ENCODE measurements at regions not wholly inside any gene's neighbourhood (a gene's known extent, or its start where the extent isn't known, plus 50 kb on each side); places are given as distances from the start of the nearest gene placed in this dataset.
"Not testable (repeated sequence)": the region's sequence is repeated elsewhere in the genome, so short reads cannot be mapped to it uniquely, and the experiment has no call there.

GRCh38 chr2:124967325-124967724 is 942.2 kb downstream of the CNTNAP5 start:
- DNase-seq, result no peak

DNA sequence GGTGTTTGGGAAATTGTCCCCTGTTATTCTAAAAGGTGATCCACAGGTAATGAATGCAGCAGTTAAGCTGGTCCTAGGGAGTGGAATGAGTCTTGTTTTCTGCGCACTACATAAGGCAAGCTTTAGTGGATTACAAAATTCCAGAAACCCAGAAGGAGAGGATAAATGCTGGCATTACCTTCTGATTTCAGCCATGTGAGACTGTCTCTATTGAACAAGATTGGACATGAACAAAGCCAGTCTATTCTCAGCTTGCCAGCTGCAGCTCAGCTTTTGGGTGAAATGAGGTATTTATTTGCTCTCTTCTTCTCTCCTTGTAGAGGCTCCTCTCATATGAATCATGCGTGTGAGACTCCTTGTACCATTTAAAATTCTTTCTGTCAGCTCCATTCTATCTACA is 944.9 kb downstream of the CNTNAP5 start:
- DNase-seq, result no peak

DNA sequence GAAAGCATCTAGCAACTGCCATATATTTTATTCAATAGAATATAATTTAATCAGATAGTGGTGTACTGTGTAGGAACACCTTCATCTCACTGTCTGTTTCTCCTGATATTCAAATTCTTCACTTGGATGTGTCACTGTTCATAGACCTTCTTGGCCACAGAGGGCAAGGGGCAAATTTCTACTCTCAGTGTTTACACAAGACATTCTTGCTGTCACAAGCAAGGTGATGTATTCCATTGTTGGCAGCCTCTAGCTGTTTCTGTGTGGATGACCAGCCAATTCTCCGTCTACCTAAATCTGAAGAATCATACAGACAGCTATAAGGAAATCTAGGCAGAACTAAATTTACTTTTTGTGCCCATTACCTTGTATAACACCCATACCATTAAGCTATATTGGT is 948.3 kb downstream of the CNTNAP5 start:
- no peak for DNase-seq

- DNase-seq, result no peak
Observed at GRCh38 chr2:124975224-124975623, 950.1 kb downstream of the CNTNAP5 start.

DNA sequence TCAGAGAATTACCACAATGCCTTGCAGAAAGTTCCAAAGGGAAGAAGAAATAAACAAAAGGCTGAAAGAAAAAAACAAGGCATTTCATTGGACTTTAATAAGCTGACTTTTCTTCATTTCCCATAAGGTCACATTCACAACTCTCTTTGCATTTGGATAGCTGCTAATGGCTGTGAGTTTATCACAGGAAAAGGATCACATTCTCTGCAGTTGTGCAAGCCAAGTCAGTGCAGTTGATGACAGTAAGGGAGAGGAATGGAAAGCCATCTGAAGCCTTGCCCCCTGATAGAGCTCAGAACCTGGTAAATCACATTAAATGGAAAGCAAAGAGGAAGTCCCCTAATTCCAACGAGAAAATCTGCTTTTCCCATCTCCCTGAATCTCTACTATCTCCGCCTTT is 950.6 kb downstream of the CNTNAP5 start:
- DNase-seq, result no peak

GRCh38 chr2:124978597-124978996 is 953.5 kb downstream of the CNTNAP5 start:
- DNase-seq, result no peak

- DNase-seq, result no peak
Observed at GRCh38 chr2:124983595-124983994, 958.5 kb downstream of the CNTNAP5 start.

GRCh38 chr2:124985270-124985669 is 960.2 kb downstream of the CNTNAP5 start:
- DNase-seq, result no peak

- no peak for DNase-seq
Observed at GRCh38 chr2:124986136-124986535, 961.0 kb downstream of the CNTNAP5 start.

DNA sequence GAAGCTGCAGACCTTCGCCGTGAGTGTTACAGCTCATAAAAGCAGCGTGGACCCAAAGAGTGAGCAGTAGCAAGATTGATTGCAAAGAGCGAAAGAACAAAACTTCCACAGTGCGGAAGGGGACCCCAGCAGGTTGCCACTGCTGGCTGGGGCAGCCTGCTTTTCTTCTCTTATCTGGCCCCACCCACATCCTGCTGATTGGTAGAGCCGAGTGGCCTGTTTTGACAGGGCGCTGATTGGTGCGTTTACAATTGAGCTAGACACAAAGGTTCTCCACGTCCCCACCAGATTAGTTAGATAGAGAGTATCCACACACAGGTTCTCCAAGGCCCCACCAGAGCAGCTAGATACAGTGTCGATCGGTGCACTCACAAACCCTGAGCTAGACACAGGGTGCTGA is 961.8 kb downstream of the CNTNAP5 start:
- not testable (repeated sequence) for DNase-seq

DNA sequence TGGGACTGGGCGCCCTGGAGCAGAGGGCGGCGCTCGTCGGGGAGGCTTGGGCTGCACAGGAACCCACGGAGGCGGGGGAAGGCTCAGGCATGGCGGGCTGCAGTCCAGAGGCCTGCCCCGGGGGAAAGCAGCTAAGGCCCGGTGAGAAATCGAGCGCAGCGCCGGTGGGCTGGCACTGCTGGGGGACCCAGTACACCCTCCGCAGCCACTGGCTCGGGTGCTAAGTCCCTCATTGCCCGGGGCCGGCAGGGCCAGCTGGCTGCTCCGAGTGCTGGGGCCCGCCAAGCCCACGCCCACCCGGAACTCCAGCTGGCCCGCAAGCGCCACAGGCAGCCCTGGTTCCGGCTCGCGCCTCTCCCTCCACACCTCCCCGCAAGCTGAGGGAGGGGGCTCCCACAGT is 962.3 kb downstream of the CNTNAP5 start:
- DNase-seq, result not testable (repeated sequence)

GRCh38 chr2:124988111-124988510 is 963.0 kb downstream of the CNTNAP5 start:
- no peak for DNase-seq

DNA sequence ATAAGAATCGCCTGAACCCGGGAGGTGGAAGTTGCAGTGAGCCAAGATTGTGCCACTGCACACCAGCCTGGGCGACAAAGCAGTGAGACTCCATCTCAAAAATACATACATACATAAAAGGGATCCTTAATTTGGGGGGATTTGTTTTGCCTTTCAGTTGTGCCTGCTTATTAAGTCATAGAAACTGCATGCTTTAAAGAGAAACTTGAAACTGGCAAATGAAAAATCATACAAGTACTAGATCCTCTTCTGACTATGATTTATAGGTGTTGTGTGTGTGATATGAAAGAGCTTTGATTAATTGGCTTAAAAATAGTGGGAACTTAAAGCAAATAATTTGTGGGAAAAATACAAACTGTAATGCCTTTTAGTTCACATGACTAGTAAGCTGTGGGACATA is 963.7 kb downstream of the CNTNAP5 start:
- DNase-seq, result no peak

DNA sequence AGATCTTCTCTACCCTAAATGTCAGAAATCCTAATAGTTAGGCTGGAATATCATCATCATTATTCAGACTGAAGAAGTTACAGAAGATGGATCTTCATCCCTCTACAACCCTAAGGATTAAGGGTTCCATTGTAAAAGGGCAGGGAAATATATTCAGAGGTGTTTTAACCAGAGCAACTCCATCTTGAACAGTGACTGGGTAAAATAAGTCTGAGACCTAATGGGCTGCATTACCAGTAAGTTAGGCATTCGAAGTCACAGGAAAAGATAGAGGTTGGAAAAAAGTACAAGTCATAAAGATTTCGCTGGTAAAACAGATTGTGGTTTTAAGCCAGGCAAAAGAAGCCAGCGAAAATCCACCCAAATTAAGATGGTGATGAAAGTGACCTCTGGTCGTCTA is 968.7 kb downstream of the CNTNAP5 start:
- no peak for DNase-seq

DNA sequence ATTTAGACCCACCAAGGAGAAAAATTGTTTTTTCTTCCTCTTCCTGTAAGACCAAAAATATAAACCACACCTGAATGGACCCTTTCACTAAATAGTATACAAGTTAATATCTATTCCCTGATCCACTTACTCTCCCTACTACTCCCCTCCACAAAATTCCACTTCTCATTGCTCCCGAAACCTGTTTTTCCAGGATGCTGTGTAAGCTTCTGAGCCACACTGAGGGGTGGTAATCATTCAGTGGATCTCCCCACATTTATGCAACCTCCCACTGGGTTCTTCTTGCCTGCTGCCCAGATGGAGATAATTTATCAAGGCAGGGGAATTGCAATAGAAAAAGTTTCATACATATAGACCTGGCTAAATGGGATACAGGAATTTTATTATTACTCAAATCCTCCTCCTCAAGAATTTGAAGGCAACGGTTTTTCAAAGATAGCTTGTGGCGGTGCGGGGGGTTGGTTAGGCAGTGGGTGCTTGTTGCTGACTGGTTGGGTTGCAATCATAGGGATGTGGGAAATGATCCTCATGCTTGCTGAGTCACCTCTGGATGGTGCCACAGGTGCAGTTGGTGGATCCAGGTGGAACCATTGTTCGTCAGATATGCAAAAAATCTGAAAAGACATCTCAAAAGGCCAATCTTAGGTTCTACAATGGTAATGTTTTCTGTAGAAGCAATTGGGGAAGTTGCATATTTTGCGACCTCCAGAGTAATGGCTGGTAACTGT is 970.3 kb downstream of the CNTNAP5 start:
- DNase-seq, result no peak

- no peak for DNase-seq
Observed at GRCh38 chr2:124996406-124996805, 971.3 kb downstream of the CNTNAP5 start.

DNA sequence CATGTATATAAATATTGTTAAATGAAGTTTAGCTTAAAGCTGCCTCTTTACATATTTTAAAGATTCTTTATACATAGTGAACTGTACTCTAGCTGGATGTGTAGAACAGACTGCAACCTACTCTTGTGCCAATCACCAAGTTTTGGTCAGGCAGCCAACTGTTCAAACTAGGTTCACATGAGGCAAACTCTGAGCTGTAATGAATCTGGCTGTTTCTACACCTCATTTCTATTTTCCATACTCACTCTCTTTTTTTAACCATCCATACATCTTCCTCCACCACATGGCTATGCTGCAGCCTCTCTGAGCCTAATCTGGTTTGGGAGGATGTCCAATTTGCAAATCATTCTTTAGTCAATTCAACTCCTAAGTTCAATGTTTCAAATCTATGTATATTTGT is 974.8 kb downstream of the CNTNAP5 start:
- DNase-seq, result no peak

GRCh38 chr2:125004106-125004800 is 979.2 kb downstream of the CNTNAP5 start:
- no peak for DNase-seq

GRCh38 chr2:125006676-125007075 is 981.6 kb downstream of the CNTNAP5 start:
- DNase-seq, result no peak

DNA sequence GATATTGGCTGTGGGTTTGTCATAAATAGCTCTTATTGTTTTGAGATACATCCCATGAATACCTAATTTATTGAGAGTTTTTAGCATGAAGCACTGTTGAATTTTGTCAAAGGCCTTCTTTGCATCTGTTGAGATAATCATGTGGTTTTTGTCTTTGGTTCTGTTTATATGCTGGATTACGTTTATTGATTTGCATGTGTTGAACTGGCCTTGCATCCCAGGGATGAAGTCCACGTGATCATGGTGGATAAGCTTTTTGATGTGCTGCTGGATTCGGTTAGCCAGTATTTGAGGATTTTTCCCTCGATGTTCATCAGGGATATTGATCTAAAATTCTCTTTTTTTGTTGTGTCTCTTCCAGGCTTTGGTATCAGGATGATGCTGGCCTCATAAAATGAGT is 1003.6 kb downstream of the CNTNAP5 start:
- not testable (repeated sequence) for DNase-seq

DNA sequence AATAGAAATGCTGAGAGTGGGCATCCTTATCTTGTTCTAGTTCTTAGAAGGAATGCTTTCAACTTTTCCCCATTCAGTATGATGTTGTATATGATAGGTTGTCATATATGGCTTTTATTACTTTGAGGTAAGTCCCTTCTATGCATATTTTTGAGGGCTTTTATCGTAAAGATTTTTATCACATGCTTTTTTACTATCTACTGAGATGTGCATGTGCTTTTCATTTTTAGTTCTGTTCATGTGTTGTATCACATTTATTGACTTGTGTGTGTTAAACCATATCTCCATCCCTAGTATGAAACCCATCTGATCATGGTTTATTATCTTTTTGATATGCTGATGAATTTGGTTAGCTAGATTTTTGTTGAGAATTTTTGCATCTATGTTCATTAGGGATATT is 1008.8 kb downstream of the CNTNAP5 start:
- DNase-seq, result no peak

GRCh38 chr2:125037135-125037653 is 1012.1 kb downstream of the CNTNAP5 start:
- no peak for DNase-seq

GRCh38 chr2:125041846-125042245 is 1016.8 kb downstream of the CNTNAP5 start:
- DNase-seq, result no peak

DNA sequence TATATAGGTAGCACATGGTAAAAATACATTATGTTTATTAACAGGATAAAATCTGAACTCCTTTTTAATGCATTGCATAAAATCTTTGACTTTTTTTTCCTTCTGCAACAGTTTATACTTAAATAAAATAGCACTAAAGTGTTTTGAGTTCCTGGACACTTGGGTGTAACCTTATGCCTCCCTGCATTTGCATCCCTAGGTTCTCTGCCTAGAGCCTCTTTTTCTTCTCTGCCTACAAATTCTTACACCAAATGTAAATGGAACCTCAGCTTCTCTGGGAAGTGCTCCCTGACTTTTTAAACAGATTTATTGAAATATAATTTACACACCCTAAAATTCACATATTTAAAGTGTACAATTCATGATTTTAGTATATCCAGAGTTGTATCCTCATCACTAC is 1017.6 kb downstream of the CNTNAP5 start:
- no peak for DNase-seq

Data from stimulated activated CD4-positive, alpha-beta T cell treated with anti-CD3 and anti-CD28 coated beads, Interleukin-4, amount 100 ng/mL, for 1 hour (primary cell).